ENCODE measurements at regions not wholly inside any gene's neighbourhood (a gene's known extent, or its start where the extent isn't known, plus 50 kb on each side); places are given as distances from the start of the nearest gene placed in this dataset.

- TF ChIP-seq, protein P1, sequence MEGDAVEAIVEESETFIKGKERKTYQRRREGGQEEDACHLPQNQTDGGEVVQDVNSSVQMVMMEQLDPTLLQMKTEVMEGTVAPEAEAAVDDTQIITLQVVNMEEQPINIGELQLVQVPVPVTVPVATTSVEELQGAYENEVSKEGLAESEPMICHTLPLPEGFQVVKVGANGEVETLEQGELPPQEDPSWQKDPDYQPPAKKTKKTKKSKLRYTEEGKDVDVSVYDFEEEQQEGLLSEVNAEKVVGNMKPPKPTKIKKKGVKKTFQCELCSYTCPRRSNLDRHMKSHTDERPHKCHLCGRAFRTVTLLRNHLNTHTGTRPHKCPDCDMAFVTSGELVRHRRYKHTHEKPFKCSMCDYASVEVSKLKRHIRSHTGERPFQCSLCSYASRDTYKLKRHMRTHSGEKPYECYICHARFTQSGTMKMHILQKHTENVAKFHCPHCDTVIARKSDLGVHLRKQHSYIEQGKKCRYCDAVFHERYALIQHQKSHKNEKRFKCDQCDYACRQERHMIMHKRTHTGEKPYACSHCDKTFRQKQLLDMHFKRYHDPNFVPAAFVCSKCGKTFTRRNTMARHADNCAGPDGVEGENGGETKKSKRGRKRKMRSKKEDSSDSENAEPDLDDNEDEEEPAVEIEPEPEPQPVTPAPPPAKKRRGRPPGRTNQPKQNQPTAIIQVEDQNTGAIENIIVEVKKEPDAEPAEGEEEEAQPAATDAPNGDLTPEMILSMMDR (IDR thresholded peaks at IDR 0.05 in 4 of 5, conservative IDR thresholded peaks at IDR 0.05 in 1 of 5), result no peak
- TF ChIP-seq POLR2A (IDR thresholded peaks at IDR 0.05), result no peak
These were observed 54.9 kb upstream of the ACP3 start for GRCh38 chr3:132262305-132262704.
